ENCODE measurements at regions not wholly inside any gene's neighbourhood (a gene's known extent, or its start where the extent isn't known, plus 50 kb on each side); places are given as distances from the start of the nearest gene placed in this dataset.

- no peaks in the 10 kb centered on the region for H3K4me1 ChIP-seq (ENCODE audit: insufficient read depth)
- no peak overlapping the region for H3K4me3 ChIP-seq (ENCODE audit: low read depth, low read length)
- no peak overlapping the region for H3K27ac ChIP-seq (ENCODE audit: low read depth)
- no peak for DNase-seq (ENCODE audit: extremely low spot score)
- H3K36me3 ChIP-seq (ENCODE audit: insufficient read depth) = no peaks in the 10 kb centered on the region
- 89% methylated on average over 1 of the region's 1 CpG for WGBS
Observed at GRCh38 chr6:92748131-92748530, 671.2 kb downstream of the EPHA7 start.

- no peak for DNase-seq (ENCODE audit: extremely low spot score)
- Histone ChIP-seq H3K4me3 (ENCODE audit: low read depth, low read length) (no peak overlapping the region), H3K36me3 (ENCODE audit: insufficient read depth) (no peaks in the 10 kb centered on the region), H3K27ac (ENCODE audit: low read depth) (no peak overlapping the region), H3K4me1 (ENCODE audit: insufficient read depth) (no peaks in the 10 kb centered on the region)
- WGBS = 96% methylated on average over 3 of the region's 3 CpGs
Observed at GRCh38 chr6:92737983-92738382, 681.4 kb downstream of the EPHA7 start.

- no peak overlapping the region for H3K4me3 ChIP-seq (ENCODE audit: low read depth, low read length)
- no peaks in the 10 kb centered on the region for H3K4me1 ChIP-seq (ENCODE audit: insufficient read depth)
- no peaks in the 10 kb centered on the region for H3K36me3 ChIP-seq (ENCODE audit: insufficient read depth)
- no peak overlapping the region for H3K27ac ChIP-seq (ENCODE audit: low read depth)
- no peak for DNase-seq (ENCODE audit: extremely low spot score)
- WGBS = 92% methylated on average over 45 of the region's 45 CpGs
Observed at GRCh38 chr6:92723390-92723931, 695.9 kb downstream of the EPHA7 start.

- DNase-seq (ENCODE audit: extremely low spot score) = no peak
- no peaks in the 10 kb centered on the region for H3K4me1 ChIP-seq (ENCODE audit: insufficient read depth)
- no peaks in the 10 kb centered on the region for H3K36me3 ChIP-seq (ENCODE audit: insufficient read depth)
- no peak overlapping the region for H3K4me3 ChIP-seq (ENCODE audit: low read depth, low read length)
- H3K27ac ChIP-seq (ENCODE audit: low read depth) = no peak overlapping the region
- 59% methylated on average over 3 of the region's 3 CpGs for WGBS
Observed at GRCh38 chr6:92719773-92720172, 699.6 kb downstream of the EPHA7 start.

- Histone ChIP-seq H3K4me1 (ENCODE audit: insufficient read depth) (no peaks in the 10 kb centered on the region), H3K36me3 (ENCODE audit: insufficient read depth) (no peaks in the 10 kb centered on the region), H3K4me3 (ENCODE audit: low read depth, low read length) (no peak overlapping the region), H3K27ac (ENCODE audit: low read depth) (no peak overlapping the region)
- WGBS = 89% methylated on average over 4 of the region's 4 CpGs
- DNase-seq (ENCODE audit: extremely low spot score) = no peak
Observed at GRCh38 chr6:92716638-92717037, 702.7 kb downstream of the EPHA7 start.

- Histone ChIP-seq H3K4me3 (ENCODE audit: low read depth, low read length) (no peak overlapping the region), H3K27ac (ENCODE audit: low read depth) (no peak overlapping the region), H3K36me3 (ENCODE audit: insufficient read depth) (no peaks in the 10 kb centered on the region), H3K4me1 (ENCODE audit: insufficient read depth) (no peaks in the 10 kb centered on the region)
- DNase-seq (ENCODE audit: extremely low spot score) = no peak
Observed at GRCh38 chr6:92715991-92716390, 703.4 kb downstream of the EPHA7 start.

- Histone ChIP-seq H3K27ac (ENCODE audit: low read depth) (no peak overlapping the region), H3K4me3 (ENCODE audit: low read depth, low read length) (no peak overlapping the region), H3K4me1 (ENCODE audit: insufficient read depth) (no peaks in the 10 kb centered on the region), H3K36me3 (ENCODE audit: insufficient read depth) (no peaks in the 10 kb centered on the region)
- DNase-seq (ENCODE audit: extremely low spot score) = no peak
Observed at GRCh38 chr6:92714346-92714745, 705.0 kb downstream of the EPHA7 start.

- 60% methylated on average over 3 of the region's 3 CpGs for WGBS
- no peak for DNase-seq (ENCODE audit: extremely low spot score)
- H3K4me3 ChIP-seq (ENCODE audit: low read depth, low read length) = no peak overlapping the region
Observed at GRCh38 chr6:92710048-92710447, 709.3 kb downstream of the EPHA7 start.

GRCh38 chr6:92708945-92709344 is 710.4 kb downstream of the EPHA7 start:
- Histone ChIP-seq H3K4me1 (ENCODE audit: insufficient read depth) (no peaks in the 10 kb centered on the region), H3K4me3 (ENCODE audit: low read depth, low read length) (no peak overlapping the region), H3K36me3 (ENCODE audit: insufficient read depth) (no peaks in the 10 kb centered on the region), H3K27ac (ENCODE audit: low read depth) (no peak overlapping the region)
- 87% methylated on average over 1 of the region's 1 CpG for WGBS
- DNase-seq (ENCODE audit: extremely low spot score) = no peak

More at GRCh38 chr6:92710048-92710447, 709.3 kb downstream of the EPHA7 start:
- Histone ChIP-seq H3K36me3 (ENCODE audit: insufficient read depth) (no peaks in the 10 kb centered on the region), H3K27ac (ENCODE audit: low read depth) (no peak overlapping the region), H3K4me1 (ENCODE audit: insufficient read depth) (no peaks in the 10 kb centered on the region)

- 86% methylated on average over 1 of the region's 1 CpG for WGBS
- DNase-seq (ENCODE audit: extremely low spot score) = no peak
- Histone ChIP-seq H3K4me3 (ENCODE audit: low read depth, low read length) (no peak overlapping the region), H3K4me1 (ENCODE audit: insufficient read depth) (no peaks in the 10 kb centered on the region), H3K36me3 (ENCODE audit: insufficient read depth) (no peaks in the 10 kb centered on the region), H3K27ac (ENCODE audit: low read depth) (no peak overlapping the region)
Observed at GRCh38 chr6:92708270-92708669, 711.1 kb downstream of the EPHA7 start.

GRCh38 chr6:92706976-92707375 is 712.4 kb downstream of the EPHA7 start:
- no peak overlapping the region for H3K4me3 ChIP-seq (ENCODE audit: low read depth, low read length)
- no peak for DNase-seq (ENCODE audit: extremely low spot score)

GRCh38 chr6:92701425-92702096 is 717.8 kb downstream of the EPHA7 start:
- WGBS = 97% methylated on average over 10 of the region's 10 CpGs
- DNase-seq (ENCODE audit: extremely low spot score) = no peak
- H3K4me1 ChIP-seq (ENCODE audit: insufficient read depth) = no peaks in the 10 kb centered on the region
- no peak overlapping the region for H3K27ac ChIP-seq (ENCODE audit: low read depth)
- H3K36me3 ChIP-seq (ENCODE audit: insufficient read depth) = no peaks in the 10 kb centered on the region
- H3K4me3 ChIP-seq (ENCODE audit: low read depth, low read length) = no peak overlapping the region

More at GRCh38 chr6:92706976-92707375, 712.4 kb downstream of the EPHA7 start:
- no peak overlapping the region for H3K27ac ChIP-seq (ENCODE audit: low read depth)
- H3K36me3 ChIP-seq (ENCODE audit: insufficient read depth) = no peaks in the 10 kb centered on the region
- no peaks in the 10 kb centered on the region for H3K4me1 ChIP-seq (ENCODE audit: insufficient read depth)

GRCh38 chr6:92700411-92700810 is 718.9 kb downstream of the EPHA7 start:
- H3K4me1 ChIP-seq (ENCODE audit: insufficient read depth) = no peaks in the 10 kb centered on the region
- WGBS = 97% methylated on average over 11 of the region's 11 CpGs
- H3K27ac ChIP-seq (ENCODE audit: low read depth) = no peak overlapping the region
- H3K36me3 ChIP-seq (ENCODE audit: insufficient read depth) = no peaks in the 10 kb centered on the region
- DNase-seq (ENCODE audit: extremely low spot score) = no peak
- no peak overlapping the region for H3K4me3 ChIP-seq (ENCODE audit: low read depth, low read length)

GRCh38 chr6:92690997-92691599 is 728.3 kb downstream of the EPHA7 start:
- Histone ChIP-seq H3K4me1 (ENCODE audit: insufficient read depth) (no peaks in the 10 kb centered on the region), H3K36me3 (ENCODE audit: insufficient read depth) (no peaks in the 10 kb centered on the region), H3K27ac (ENCODE audit: low read depth) (no peak overlapping the region), H3K4me3 (ENCODE audit: low read depth, low read length) (no peak overlapping the region)
- WGBS = 28% methylated on average over 2 of the region's 2 CpGs
- no peak for DNase-seq (ENCODE audit: extremely low spot score)

Data from urinary bladder (tissue), 3 donors.